GM15510 (cell line): ENCODE measurements at regions not wholly inside any gene's neighbourhood (a gene's known extent, or its start where the extent isn't known, plus 50 kb on each side); places are given as distances from the start of the nearest gene placed in this dataset.

Source experiments
- POLR2A ChIP-seq: IDR thresholded peaks from 3 replicates; pipeline ENCODE4 v1.6.1; 2011; ENCODE audit warnings: borderline replicate concordance; ENCODE audit not compliant: insufficient read length; ENCODE audit errors: extremely low read depth

GRCh38 chr2:2826209-2826551, 495.1 kb upstream of the MYT1L start:
- TF ChIP-seq POLR2A = no peak

- TF ChIP-seq POLR2A = no peak
Observed at GRCh38 chr2:2825516-2826208, 494.6 kb upstream of the MYT1L start.

DNA sequence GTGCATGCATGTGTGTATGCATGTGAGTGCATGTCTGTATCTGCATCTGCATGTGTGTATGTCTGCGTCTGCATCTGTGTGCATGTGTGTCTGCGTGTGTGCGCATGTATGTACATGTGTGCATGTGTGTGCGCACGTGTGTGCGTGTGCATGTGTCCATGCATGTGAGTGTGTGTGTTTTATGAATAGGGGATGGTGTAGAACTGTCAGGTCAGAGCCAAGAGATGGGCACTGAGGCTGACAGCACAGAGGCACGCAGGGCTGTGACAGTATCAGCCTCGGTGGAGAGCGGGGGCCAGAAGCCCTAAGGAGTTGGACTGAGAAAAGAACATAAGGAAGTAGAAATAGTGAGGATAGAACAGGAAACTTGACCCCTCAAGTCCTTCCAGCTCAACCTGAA, 494.0 kb upstream of the MYT1L start:
- TF ChIP-seq POLR2A = no peak

DNA sequence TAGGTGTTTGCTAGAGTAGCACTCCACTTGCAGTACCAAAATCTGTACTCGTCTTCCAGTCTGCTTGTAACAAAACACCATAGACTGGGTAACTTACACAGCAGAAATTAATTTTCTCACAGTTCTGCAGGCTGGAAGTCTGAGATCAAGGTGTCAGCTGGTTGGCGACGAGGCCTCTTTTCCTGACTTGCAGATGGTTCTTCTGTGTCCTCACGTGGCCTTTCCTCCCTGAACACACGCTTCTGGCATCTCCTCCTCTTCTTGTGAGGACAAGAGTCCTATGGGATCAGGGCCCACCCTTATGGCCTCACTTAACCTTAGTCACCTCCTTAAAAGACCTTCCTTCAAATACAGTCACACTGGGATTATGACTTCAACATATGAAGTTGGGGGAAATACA, 493.5 kb upstream of the MYT1L start:
- TF ChIP-seq POLR2A = no peak

- no peak for TF ChIP-seq POLR2A
Observed at GRCh38 chr2:2823061-2823753, 492.1 kb upstream of the MYT1L start.

DNA sequence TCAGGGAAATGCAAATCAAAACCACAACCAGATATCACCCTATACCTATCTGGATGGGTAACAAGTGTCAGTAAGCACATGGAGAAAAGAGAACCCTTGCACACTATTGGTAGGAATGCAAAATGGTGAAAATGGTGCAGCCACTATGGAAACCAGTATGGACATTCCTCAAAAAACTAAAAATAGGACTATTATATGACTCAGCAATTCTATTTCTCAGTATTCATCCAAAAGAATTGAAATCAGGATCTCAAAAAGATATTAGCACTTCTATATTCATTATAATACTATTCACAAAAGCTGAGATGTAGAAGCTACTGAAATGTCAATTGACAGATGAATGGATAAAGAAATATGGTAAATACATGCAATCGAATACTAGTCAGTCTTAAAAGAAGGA, 491.1 kb upstream of the MYT1L start:
- no peak for TF ChIP-seq POLR2A

DNA sequence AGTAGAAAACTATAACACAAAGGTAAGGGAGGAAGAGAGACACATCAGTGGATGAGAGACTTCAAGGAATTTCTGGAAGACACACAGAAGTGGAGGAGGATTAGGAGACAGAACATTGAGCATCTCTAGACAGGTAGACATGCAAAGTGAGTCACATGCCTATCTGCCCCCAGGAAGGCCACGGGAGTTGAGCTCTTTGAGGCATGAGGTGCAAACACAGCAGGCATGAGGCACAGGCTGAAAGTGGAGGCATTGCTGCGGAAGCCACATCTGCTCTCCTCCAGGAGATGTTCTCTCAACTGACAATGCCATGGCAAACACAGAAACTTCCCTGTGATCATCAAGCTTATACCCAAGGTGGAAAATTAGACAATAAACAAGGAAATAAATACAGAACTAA, 481.6 kb upstream of the MYT1L start:
- TF ChIP-seq POLR2A = no peak

- no peak for TF ChIP-seq POLR2A
Observed at GRCh38 chr2:2812117-2812516, 481.0 kb upstream of the MYT1L start.

- TF ChIP-seq POLR2A = no peak
Observed at GRCh38 chr2:2810504-2810903, 479.4 kb upstream of the MYT1L start.

GRCh38 chr2:2809771-2810170, 478.7 kb upstream of the MYT1L start:
- no peak for TF ChIP-seq POLR2A

DNA sequence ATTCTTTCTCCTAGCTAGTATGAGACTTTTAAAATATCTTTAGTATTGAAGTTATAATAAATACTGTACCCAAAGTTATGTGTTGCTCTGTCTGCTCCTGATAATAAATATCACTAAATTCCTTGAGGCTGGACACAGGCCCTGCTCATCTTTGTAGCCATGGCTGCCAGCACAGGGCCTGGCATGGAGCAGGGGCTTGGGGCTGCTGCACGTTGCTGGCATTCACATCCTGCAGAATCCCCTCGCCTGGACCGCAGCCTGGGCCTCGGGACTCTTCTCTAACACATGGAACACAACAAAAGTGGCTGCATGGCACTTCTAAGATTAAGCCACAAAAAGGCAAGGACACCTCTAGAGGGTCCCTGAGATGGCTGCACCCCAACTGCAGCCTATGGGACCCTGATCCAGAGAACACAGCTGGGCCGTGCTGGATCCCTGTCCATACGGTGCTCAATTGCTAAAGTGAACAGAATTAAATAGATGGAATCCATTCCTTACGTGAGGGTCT, 477.5 kb upstream of the MYT1L start:
- TF ChIP-seq POLR2A = no peak

DNA sequence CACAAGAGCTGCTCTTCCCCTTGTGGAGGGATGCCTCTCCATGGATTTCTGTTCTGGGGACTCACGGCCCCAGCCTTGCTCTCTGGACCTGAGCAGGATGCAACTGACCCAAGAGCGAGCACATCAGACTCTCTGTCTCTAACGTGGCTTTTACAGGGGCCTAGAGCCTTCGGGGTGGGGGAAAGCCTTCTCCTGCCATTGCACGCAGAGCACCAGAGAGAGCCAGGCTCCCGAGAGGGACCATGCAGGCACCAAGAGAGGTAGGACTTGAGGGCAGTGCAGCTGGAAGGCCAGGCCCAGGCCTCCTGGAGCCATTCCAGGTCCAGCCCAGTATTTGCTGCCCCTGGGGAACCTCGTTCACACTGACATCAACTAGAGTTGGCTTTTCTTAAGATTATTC, 475.6 kb upstream of the MYT1L start:
- no peak for TF ChIP-seq POLR2A

DNA sequence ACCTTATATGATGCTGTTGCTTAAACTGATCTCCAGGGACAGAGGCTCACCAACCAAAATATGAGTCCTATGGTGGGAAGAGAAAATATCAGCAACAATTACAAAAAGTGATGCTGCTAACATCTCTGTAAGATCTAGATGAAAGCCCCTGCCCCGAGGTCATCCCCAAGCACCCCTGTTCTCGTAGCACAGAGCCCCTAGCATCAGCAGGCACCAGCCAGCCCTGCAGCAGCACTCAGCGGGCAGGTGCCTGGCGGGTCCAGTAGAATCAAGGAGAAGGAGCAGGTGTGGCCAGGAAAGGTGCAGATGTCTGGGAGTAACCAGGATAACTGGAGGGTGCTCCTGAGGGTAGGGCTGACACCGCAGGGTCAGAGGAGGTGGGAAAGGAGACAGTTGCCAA, 474.2 kb upstream of the MYT1L start:
- no peak for TF ChIP-seq POLR2A

DNA sequence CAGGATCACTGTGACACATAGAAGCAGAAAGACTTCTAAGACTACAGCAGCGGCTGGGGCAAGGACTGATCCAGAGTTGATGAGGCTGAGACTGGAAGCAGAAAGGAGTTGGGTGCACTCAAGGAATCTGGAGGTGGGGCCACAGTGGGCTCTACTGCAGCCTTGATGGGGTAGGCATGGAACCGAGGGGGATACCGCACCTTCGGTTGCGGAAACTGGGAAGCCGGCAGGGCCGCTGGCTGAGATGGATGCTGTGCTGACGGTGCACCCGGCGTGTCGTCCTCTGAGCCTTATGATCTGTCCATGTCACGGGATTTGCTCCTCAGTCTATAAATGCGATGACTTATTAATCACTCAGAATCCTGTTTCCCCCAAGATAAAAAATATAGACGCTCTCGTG, 473.5 kb upstream of the MYT1L start:
- TF ChIP-seq POLR2A = no peak

GRCh38 chr2:2801458-2801857, 470.4 kb upstream of the MYT1L start:
- TF ChIP-seq POLR2A = no peak

- no peak for TF ChIP-seq POLR2A
Observed at GRCh38 chr2:2800697-2801096, 469.6 kb upstream of the MYT1L start.
